ENCODE measurements at regions not wholly inside any gene's neighbourhood (a gene's known extent, or its start where the extent isn't known, plus 50 kb on each side); places are given as distances from the start of the nearest gene placed in this dataset.

DNA sequence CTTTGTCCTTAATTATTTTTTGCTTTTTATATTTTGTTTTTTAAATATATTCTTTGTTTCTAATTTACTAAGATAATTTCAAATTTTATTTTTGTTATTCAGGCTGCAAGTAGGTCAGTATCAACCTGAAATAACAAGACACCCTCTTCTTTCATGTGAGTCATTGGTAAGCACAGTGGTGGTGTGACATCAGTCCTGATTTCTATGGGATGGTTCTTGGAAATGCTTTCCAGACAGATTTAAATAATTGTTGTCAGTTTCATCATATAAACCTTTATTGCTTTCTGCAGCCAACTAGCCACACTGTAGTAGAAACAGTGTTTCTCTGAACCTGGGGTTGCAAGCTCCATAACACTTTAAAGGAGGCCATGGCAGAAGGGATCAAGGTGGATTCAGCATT lies 157.5 kb upstream of the C21orf91 start:
- FAIRE-seq = no peak

- FAIRE-seq = no peak
Observed at GRCh38 chr21:17976139-17976538, 157.0 kb upstream of the C21orf91 start.

DNA sequence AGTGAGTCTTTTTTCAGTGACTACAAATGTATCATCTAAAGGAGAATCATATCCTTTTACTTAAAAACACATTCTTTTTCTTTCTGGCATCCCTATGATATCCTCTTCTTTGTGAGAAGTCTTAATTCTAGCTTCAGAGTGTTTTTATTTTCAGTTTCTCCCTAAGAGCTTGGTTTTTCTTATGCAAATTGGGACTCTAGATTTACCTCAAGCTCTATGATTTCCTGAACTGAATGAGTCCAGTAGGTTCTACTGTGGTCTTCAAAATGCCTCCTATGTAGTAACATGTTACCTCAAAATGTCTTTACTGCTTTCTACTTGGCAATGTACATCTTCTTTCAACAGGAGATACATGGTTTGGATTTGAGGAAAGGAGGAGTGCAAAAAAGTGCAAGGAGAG lies 148.2 kb upstream of the C21orf91 start:
- no peak for FAIRE-seq

DNA sequence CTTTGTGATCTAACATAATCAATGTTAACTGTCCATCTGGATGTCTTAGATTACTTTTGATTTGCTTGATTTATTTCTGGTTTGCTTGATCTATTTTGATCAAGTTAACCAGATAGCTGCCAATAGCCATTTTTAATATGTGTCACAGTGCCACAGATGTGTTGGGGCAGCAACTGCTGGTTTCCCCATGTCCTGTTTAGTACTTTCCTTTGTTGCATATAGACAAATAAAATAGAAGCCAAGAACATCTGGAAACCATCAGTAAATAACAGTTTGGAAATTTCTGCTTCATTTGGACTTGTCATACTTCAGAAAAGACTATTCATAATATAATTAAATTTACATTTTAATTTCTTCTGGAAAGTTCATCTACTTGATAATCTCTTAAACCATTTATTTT lies 145.6 kb upstream of the C21orf91 start:
- no peak for FAIRE-seq

GRCh38 chr21:17964199-17964598 lies 145.0 kb upstream of the C21orf91 start:
- FAIRE-seq = no peak

GRCh38 chr21:17950591-17950990 lies 131.4 kb upstream of the C21orf91 start:
- no peak for FAIRE-seq

- FAIRE-seq = no peak
Observed at GRCh38 chr21:17949421-17949820, 130.3 kb upstream of the C21orf91 start.

DNA sequence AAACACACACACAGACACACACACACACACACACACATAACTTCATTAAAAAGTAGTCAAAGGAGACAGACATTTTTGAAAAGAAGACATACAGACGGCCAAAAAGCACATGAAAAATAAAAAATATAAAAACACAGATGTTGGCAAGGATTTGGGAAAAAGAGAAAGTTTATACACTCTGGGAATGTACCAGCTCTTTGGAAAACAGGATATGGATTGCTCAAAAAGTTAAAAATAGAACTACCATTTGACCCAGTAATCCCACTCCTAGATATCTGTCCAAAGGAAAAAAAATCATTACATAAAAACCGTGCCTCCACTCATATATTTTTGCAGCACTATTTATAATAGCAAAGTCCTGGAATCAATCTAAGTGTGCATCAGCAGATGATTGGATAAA lies 128.4 kb upstream of the C21orf91 start:
- FAIRE-seq = no peak

DNA sequence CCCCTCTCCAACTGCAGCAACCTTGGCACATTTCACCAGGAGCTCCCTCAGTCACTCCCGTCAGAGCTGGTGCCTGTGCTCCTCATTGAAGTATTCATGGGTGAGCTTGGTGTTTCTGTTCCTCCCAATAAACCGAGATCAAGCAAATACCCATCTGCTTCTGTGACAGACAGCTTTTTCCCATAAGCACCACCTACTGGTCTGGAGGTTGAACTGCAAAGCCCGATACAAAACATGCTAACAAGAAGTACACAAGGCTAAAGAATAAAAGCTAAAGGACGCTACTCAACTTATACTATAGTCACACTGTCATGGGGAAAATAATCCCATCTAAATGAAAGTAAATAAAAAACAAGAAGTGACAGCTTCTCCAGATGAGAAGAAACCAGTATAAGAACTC lies 111.9 kb upstream of the C21orf91 start:
- FAIRE-seq = no peak

GRCh38 chr21:17930093-17930492 lies 110.9 kb upstream of the C21orf91 start:
- no peak for FAIRE-seq

- FAIRE-seq = no peak
Observed at GRCh38 chr21:17929510-17929909, 110.4 kb upstream of the C21orf91 start.

DNA sequence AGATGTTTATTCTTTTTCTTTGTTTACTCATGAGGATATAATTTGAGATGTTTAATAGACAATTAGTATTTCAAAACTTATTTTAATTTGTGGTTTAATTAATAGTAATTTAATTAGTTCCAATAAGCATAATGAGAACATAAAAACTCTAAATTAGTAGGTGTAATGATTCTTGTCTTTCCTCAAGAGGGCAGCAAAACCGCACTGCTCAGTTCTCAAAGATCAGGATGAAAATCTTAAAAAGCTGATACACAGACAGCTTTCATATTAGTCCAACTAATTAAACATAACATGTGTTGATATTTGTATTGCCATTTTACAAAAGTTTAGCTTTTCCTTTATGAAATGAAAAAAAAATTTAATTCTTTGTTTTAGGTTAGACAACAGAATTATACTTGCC lies 106.7 kb upstream of the C21orf91 start:
- peak; percentile 76 for FAIRE-seq

DNA sequence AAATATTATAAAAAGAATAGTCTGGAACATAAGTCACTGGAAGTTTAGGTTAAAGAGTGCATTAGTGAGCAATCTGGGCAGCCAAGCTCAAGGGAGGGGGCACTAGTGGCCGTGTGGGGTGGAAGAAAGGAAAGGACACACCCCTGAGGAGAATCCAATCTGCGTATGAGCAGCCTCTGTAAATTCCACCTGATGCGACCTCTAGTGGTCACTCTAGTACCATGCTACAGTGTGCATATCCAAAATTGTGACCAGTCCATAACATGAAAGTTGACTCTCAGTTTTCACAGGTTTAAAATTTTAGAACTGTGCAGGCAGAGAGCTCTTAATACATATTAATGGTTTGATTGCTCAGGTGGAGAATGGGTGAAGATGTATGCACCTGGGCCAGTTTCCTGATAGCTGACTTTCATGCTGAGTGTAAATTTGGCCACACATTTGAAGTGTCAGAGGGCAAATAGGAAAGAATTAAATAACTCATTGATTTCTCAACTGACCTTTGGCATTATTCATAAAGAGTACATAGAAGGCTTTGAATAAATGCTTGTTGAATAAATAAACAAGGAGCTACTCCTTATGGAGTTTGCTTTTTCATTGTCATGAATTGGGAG lies 105.9 kb upstream of the C21orf91 start:
- FAIRE-seq = no peak

DNA sequence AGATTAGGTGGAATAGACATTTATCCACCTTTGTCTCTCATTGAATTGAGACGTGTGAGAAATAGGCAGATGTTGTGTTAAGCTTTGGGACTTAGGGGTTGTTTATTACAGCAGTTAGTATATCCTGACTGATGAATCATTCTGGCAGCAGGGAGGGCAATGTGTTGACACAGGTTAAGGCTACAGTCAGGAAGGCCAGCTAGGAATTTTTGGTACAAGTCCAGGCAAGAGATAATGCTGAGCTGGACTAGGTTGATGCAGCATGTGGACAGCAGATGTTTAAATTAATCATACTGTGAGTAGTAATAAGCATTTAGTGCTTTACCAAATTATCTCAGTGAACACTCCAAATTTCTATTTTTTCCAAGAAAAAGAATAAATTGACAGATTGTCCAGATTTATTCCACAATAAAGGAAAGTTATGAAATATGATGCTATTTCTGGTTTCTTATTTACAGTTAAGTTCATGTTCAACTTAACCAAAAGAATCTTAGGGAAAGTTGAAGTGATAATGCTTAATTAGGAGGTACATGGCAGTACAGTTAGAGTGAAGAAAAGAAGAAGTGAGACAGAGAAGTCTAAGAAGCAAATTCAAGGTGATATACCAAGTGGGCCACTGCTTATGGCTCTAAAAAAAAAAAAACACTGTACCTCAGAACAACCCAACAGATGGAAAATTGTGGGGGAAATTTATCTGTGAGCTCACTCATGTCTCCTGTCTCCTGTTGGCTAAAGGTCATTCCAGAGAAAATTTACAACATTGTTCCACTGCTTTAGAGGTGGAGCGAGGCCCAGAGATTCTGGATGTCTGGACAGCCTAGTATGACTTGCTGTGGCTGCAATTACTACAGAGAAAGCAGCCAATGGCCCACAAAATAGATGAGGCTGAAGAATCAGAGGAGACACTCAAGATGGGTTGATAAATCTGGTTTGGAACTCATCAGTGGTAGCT lies 102.7 kb upstream of the C21orf91 start:
- FAIRE-seq = no peak

DNA sequence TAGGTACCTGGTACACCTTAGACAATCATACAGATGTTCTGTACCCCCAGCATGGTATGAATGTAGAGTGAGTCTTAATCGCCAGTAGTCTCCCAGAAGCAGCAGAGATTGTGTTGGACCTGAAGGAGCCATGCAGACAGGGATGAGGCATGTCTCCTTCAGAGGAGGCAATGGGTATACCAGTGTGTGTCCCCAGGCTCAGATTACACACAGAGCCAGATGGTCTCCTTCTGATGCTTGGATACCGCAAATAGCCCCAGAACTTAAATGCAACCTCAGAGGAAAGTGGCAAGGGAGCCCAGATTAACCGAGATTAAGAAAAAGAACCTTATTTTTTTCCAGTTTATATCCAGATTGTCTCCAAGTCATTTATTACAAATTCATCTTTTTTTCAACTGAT lies 96.8 kb upstream of the C21orf91 start:
- no peak for FAIRE-seq

- no peak for FAIRE-seq
Observed at GRCh38 chr21:17911628-17912027, 92.5 kb upstream of the C21orf91 start.

GRCh38 chr21:17903929-17904639 lies 84.9 kb upstream of the C21orf91 start:
- FAIRE-seq = no peak

DNA sequence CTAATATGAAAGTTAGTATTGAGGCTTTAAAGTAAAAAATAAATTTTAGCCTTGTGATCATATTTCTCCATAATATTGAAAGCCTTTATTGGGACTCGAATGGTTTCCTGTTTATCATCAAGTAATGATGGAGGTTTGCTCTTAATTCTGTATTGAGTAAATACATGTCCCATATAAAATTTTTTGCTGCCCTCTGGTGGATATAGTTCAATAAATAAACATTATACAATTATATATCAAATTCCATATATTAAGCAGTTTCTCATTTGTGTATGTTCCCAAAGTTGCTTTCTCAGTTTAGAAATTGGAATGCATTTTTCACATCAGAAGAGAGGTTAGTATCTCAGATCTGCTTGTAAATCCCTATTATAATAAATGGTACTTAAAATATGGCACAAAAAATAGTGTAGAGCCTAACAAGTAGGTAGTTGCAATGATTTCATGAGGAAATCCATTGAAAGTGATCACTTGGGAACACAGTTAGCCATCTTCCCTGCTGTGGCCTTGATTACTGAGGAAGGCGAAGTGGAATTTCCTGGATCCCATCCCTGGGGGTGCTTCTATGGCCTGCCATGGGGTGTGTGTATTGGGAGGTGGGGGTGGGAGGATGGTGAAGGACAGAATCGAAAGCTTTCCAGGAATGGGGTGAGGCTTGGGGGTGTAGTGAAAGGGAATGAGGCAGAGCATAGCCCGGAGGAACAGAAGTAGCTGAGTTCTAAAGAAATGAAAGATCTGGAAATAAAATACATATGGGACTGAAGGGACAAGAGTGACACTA lies 84.1 kb upstream of the C21orf91 start:
- no peak for FAIRE-seq

GRCh38 chr21:17901458-17902079 lies 82.4 kb upstream of the C21orf91 start:
- FAIRE-seq = no peak

- FAIRE-seq = no peak
Observed at GRCh38 chr21:17900990-17901385, 81.8 kb upstream of the C21orf91 start.

- FAIRE-seq = no peak
Observed at GRCh38 chr21:17900281-17900989, 81.3 kb upstream of the C21orf91 start.

- no peak for FAIRE-seq
Observed at GRCh38 chr21:17889171-17889570, 70.0 kb upstream of the C21orf91 start.
